Right ventricle myocardium superior (tissue), 1 donor: ENCODE measurements at regions not wholly inside any gene's neighbourhood (a gene's known extent, or its start where the extent isn't known, plus 50 kb on each side); places are given as distances from the start of the nearest gene placed in this dataset.
"Not testable (repeated sequence)": the region's sequence is repeated elsewhere in the genome, so short reads cannot be mapped to it uniquely, and the experiment has no call there.

Experiments used
- ATAC-seq: fragments of 200-7000 bp; cut with Tn5 transposase; one replicate; pipeline ENCODE4 v1.9.1; 2020; ENCODE audit warnings: mild to moderate bottlenecking; ENCODE audit not compliant: poor library complexity
- DNase-seq: peaks from one replicate; pipeline ENCODE4 v3.0.0-alpha.2; 2020
- intact Hi-C: fragments of 100-400 bp; cut with DNase I; formaldehyde crosslinking; loops from one replicate; pipeline ENCODE4 v1.11.2; 2022
- donor health status: DM: no; HTN: yes; CAD: no; lungs with severe emphysema.

- ATAC-seq, intact Hi-C loops, DNase-seq: not testable (repeated sequence)
Observed at GRCh38 chr2:89160306-89160705, 468.8 kb downstream of the RPIA start.

- ATAC-seq, intact Hi-C loops: not testable (repeated sequence)
Observed at GRCh38 chr2:89161626-89162025, 470.2 kb downstream of the RPIA start.

GRCh38 chr2:89170506-89171173 lies 479.2 kb downstream of the RPIA start:
- ATAC-seq, DNase-seq, intact Hi-C loops: not testable (repeated sequence)

More at GRCh38 chr2:89161626-89162025, 470.2 kb downstream of the RPIA start:
- DNase-seq = not testable (repeated sequence)

GRCh38 chr2:89171174-89171519 lies 479.7 kb downstream of the RPIA start:
- intact Hi-C loops, DNase-seq, ATAC-seq: not testable (repeated sequence)

- DNase-seq, ATAC-seq, intact Hi-C loops: not testable (repeated sequence)
Observed at GRCh38 chr2:89177004-89177403, 485.5 kb downstream of the RPIA start.

GRCh38 chr2:89182221-89182620 lies 490.7 kb downstream of the RPIA start:
- intact Hi-C loops, ATAC-seq, DNase-seq: not testable (repeated sequence)

GRCh38 chr2:89184746-89185145 lies 493.3 kb downstream of the RPIA start:
- intact Hi-C loops, ATAC-seq, DNase-seq: not testable (repeated sequence)

- intact Hi-C loops, DNase-seq, ATAC-seq: not testable (repeated sequence)
Observed at GRCh38 chr2:89195636-89196251, 504.3 kb downstream of the RPIA start.

- ATAC-seq, DNase-seq, intact Hi-C loops: not testable (repeated sequence)
Observed at GRCh38 chr2:89196719-89197118, 505.2 kb downstream of the RPIA start.

GRCh38 chr2:89198026-89198425 lies 506.6 kb downstream of the RPIA start:
- ATAC-seq, intact Hi-C loops, DNase-seq: not testable (repeated sequence)

GRCh38 chr2:89199453-89200246 lies 508.2 kb downstream of the RPIA start:
- intact Hi-C loops, DNase-seq, ATAC-seq: not testable (repeated sequence)

GRCh38 chr2:89200247-89200527 lies 508.7 kb downstream of the RPIA start:
- ATAC-seq, DNase-seq, intact Hi-C loops: not testable (repeated sequence)

GRCh38 chr2:89202518-89202917 lies 511.0 kb downstream of the RPIA start:
- ATAC-seq, DNase-seq, intact Hi-C loops: not testable (repeated sequence)

GRCh38 chr2:89205153-89205552 lies 513.7 kb downstream of the RPIA start:
- intact Hi-C loops, ATAC-seq: not testable (repeated sequence)
- DNase-seq = peak; percentile 54

- peak; percentile 41 for ATAC-seq
- DNase-seq, intact Hi-C loops: not testable (repeated sequence)
Observed at GRCh38 chr2:89208144-89208932, 516.9 kb downstream of the RPIA start.

GRCh38 chr2:89213151-89213550 lies 521.7 kb downstream of the RPIA start:
- DNase-seq = peak; percentile 48
- peak; percentile 38 for ATAC-seq
- intact Hi-C loops = not testable (repeated sequence)

GRCh38 chr2:89213811-89214210 lies 522.3 kb downstream of the RPIA start:
- intact Hi-C loops, DNase-seq, ATAC-seq: not testable (repeated sequence)

- DNase-seq, intact Hi-C loops, ATAC-seq: not testable (repeated sequence)
Observed at GRCh38 chr2:89221474-89221873, 530.0 kb downstream of the RPIA start.
